Sigmoid colon (tissue), 6 donors: ENCODE measurements at regions not wholly inside any gene's neighbourhood (a gene's known extent, or its start where the extent isn't known, plus 50 kb on each side); places are given as distances from the start of the nearest gene placed in this dataset.

Source experiments
- DNase-seq: peaks from one replicate; pipeline ENCODE4 v3.0.0-alpha.2; 2019
- H3K27ac ChIP-seq, 4 donors: fragments of 200-600 bp; sonication (generic); one replicate each; pipeline ENCODE4 v1.5.1; 2016 to 2019; ENCODE audit warnings: mild to moderate bottlenecking in 1 of 4
- H3K27me3 ChIP-seq, 3 donors: fragments of 200-600 bp; sonication (generic); one replicate each; pipeline ENCODE4 v1.5.1; 2019; ENCODE audit warnings: mild to moderate bottlenecking in 1 of 3
- H3K36me3 ChIP-seq, 4 donors: fragments of 200-600 bp; sonication (generic); one replicate each; pipeline ENCODE4 v1.5.1; 2016 to 2019
- H3K4me1 ChIP-seq, 4 donors: fragments of 200-600 bp; sonication (generic); one replicate each; pipeline ENCODE4 v1.5.1; 2017 to 2019
- H3K4me3 ChIP-seq, 4 donors: fragments of 200-600 bp; sonication (generic); one replicate each; pipeline ENCODE4 v1.5.1; 2017 to 2019; ENCODE audit warnings: mild to moderate bottlenecking in 2 of 4, moderate library complexity in 1 of 4
- H3K9me3 ChIP-seq, 4 donors: fragments of 200-600 bp in 3 of 4; sonication (generic) in 3 of 4; one replicate each; pipeline versions ENCODE4 v1.5.1 to v1.6.1; 2013 to 2019
- EP300 ChIP-seq, 4 donors: sonication (generic); formaldehyde crosslinking; IDR thresholded peaks; one replicate each; pipeline ENCODE4 v1.6.1; 2017; ENCODE audit warnings: antibody characterized with exemption in 4 of 4
- POLR2A ChIP-seq, 2 donors: fragments of 450-650 bp; IDR thresholded peaks; one replicate each; pipeline ENCODE4 v1.6.1; 2016; ENCODE audit warnings: antibody characterized with exemption in 2 of 2, mild to moderate bottlenecking in 2 of 2, moderate library complexity in 2 of 2
- POLR2AphosphoS5 ChIP-seq, 4 donors: sonication (generic); formaldehyde crosslinking; IDR thresholded peaks; one replicate each; pipeline ENCODE4 v1.6.1; 2017; ENCODE audit warnings: antibody characterized with exemption in 4 of 4
- WGBS, 2 donors: extraction: QIAGEN DNeasy Blood & Tissue Kit; methylation state at CpG; one replicate each; pipeline ENCODE4 v1.1.7; 2013; 5-methylcytosine and 5-hydroxymethylcytosine counted together
- intact Hi-C: fragments of 100-400 bp; cut with DNase I; formaldehyde crosslinking; loops from one replicate; pipeline ENCODE4 v1.15.1; 2023
- TF ChIP-seq, protein P1 (sequence below), 4 experiments: fragments of 450-650 bp in 3 of 4; fragments of 200-600 bp in 1 of 4; IDR thresholded peaks; one replicate each; pipeline ENCODE4 v1.5.1; 2016 to 2019; ENCODE audit warnings: antibody characterized with exemption in 4 of 4, mild to moderate bottlenecking in 3 of 4, moderate library complexity in 2 of 4
- donor health status: healthy with polysubstance abuse.
- donor health status: healthy.

DNA sequence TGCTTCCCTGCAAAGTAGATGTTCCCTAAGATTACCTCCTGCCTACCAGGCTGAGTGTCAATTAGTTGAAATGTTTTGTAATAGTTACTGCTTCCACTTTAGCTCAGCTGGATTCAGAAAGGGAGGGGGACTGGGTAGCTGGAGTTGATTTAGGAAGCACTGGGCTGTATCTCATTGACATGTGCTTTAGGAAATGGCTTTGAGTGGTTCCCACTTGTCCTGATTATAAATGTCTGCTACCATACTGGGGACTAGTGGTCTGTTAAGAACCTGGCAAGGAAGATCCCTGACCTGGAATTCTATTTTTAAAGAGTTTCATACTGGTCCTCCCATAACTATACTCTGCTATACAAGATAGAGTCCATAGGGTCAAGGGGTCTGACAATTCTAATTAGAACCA lies 363.9 kb upstream of the PPP1R2C start:
- intact Hi-C loops: no loop called here
- Histone ChIP-seq H3K4me1 (no peaks in the 10 kb centered on the region), H3K27me3 (no peaks in the 10 kb centered on the region), H3K9me3 (no peaks in the 10 kb centered on the region), H3K4me3 (no peak overlapping the region), H3K36me3 (no peaks in the 10 kb centered on the region), H3K27ac (no peak overlapping the region)
- DNase-seq: no peak
- no peak for TF ChIP-seq POLR2AphosphoS5 (IDR thresholded peaks at IDR 0.05)
- TF ChIP-seq, protein P1, sequence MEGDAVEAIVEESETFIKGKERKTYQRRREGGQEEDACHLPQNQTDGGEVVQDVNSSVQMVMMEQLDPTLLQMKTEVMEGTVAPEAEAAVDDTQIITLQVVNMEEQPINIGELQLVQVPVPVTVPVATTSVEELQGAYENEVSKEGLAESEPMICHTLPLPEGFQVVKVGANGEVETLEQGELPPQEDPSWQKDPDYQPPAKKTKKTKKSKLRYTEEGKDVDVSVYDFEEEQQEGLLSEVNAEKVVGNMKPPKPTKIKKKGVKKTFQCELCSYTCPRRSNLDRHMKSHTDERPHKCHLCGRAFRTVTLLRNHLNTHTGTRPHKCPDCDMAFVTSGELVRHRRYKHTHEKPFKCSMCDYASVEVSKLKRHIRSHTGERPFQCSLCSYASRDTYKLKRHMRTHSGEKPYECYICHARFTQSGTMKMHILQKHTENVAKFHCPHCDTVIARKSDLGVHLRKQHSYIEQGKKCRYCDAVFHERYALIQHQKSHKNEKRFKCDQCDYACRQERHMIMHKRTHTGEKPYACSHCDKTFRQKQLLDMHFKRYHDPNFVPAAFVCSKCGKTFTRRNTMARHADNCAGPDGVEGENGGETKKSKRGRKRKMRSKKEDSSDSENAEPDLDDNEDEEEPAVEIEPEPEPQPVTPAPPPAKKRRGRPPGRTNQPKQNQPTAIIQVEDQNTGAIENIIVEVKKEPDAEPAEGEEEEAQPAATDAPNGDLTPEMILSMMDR (IDR thresholded peaks at IDR 0.05): no peak
- no peak for TF ChIP-seq POLR2A (IDR thresholded peaks at IDR 0.05)
- TF ChIP-seq EP300 (IDR thresholded peaks at IDR 0.05): no peak

DNA sequence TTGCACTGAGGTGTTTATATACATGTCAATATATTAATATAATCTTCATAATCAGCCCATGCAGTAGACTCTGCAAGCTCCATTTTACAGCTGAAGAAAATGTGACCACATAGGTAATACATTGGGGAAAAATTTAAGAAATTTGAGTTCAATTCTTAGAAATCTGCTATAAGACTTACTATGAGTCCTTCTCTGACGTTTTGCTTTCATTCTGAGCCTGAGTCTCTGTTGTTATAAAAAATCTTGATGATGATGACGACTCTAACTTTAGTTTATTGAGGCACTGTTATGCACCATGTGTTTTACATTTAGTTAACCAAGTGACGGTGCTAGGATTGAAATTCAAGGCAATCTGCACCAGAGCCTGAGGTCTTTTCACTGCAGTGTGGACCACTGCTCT lies 370.3 kb upstream of the PPP1R2C start:
- Histone ChIP-seq H3K9me3 (no peaks in the 10 kb centered on the region), H3K4me3 (no peak overlapping the region), H3K4me1 (no peaks in the 10 kb centered on the region), H3K36me3 (no peaks in the 10 kb centered on the region), H3K27me3 (no peaks in the 10 kb centered on the region), H3K27ac (no peak overlapping the region)
- intact Hi-C loops: no loop called here
- WGBS, 2 donors: 88 to 93% methylated on average over 3 of the region's 3 CpGs
- TF ChIP-seq, protein P1 (IDR thresholded peaks at IDR 0.05): no peak
- TF ChIP-seq POLR2A (IDR thresholded peaks at IDR 0.05): no peak
- TF ChIP-seq POLR2AphosphoS5 (IDR thresholded peaks at IDR 0.05): no peak
- TF ChIP-seq EP300 (IDR thresholded peaks at IDR 0.05): no peak
- DNase-seq: no peak

DNA sequence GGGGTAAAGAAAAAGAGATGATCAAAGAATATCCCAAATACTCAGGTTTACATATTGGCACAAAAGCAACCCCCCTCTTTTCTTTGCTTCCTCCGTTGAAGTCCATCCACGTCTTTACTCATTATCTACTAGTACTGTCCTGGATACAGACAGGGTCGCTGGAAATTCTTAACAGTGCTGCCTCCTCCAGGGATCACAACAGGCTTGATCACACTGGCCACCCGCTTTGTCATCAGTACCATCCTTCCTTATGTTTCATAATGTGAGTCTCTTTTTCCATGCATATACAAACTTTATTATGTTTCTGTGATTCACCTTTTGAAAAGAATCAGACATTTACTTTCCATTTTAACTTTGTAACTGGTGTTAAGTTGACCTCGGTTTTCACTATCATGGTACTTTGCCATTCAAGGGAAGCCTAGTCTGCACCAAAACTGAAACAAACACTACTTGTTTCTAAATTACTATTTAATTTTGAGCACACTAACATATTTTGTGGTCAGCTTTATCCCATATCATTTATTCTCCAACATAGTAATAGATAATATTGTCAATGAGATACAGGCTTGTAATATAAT lies 387.5 kb upstream of the PPP1R2C start:
- Histone ChIP-seq H3K9me3 (no peaks in the 10 kb centered on the region), H3K4me3 (no peak overlapping the region), H3K27me3 (no peaks in the 10 kb centered on the region), H3K4me1 (no peaks in the 10 kb centered on the region), H3K27ac (no peak overlapping the region), H3K36me3 (no peaks in the 10 kb centered on the region)
- TF ChIP-seq POLR2AphosphoS5 (IDR thresholded peaks at IDR 0.05) (no peak), POLR2A (IDR thresholded peaks at IDR 0.05) (no peak), EP300 (IDR thresholded peaks at IDR 0.05) (no peak)
- no peak for DNase-seq
- intact Hi-C loops: no loop called here
- 89 to 92% methylated on average over 5 of the region's 5 CpGs for WGBS, 2 donors

DNA sequence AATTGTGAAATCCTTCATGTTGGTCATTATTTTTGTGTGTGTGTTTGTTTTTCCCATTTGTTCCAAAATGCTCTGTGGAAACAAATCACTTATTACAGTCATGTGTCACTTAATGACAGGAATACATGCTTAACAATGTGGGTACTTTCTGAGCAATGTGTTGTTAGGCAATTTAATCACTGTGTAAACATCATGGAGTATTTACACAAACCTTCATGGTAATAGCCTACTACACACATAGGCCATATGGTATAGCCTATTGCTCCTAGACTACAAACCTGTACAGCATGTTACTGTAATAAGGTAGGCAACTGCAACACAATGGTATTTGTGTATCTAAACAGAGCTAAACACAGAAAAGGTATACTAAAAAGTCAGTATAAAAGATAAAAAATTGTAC lies 388.9 kb upstream of the PPP1R2C start:
- H3K9me3 ChIP-seq: no peaks in the 10 kb centered on the region
- intact Hi-C loops: no loop called here
- H3K27ac ChIP-seq: no peak overlapping the region
- no peak for DNase-seq
- TF ChIP-seq, protein P1 (IDR thresholded peaks at IDR 0.05): no peak
- no peak for TF ChIP-seq EP300 (IDR thresholded peaks at IDR 0.05)
- TF ChIP-seq POLR2AphosphoS5 (IDR thresholded peaks at IDR 0.05): no peak
- TF ChIP-seq POLR2A (IDR thresholded peaks at IDR 0.05): no peak
- H3K4me3 ChIP-seq: no peak overlapping the region
- no peaks in the 10 kb centered on the region for H3K4me1 ChIP-seq
- H3K36me3 ChIP-seq: no peaks in the 10 kb centered on the region
- no peaks in the 10 kb centered on the region for H3K27me3 ChIP-seq

DNA sequence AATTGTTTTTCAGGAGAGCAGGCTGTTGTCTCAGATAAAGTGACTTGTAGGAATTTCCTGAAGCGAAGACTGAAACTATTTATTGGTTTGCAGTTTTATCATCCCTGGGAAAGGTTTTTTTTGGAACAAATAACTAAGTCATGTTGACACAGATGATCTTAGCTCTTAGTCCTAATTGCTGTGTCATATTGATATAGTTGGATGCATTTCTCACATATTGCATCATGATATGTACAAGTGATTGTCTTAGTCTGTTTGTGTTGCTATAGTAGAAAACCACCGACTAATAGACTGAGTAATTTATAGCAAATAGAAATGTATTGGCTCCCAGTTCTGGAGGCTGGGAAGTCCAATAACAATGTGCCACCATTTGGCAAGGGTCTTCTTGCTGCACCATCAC lies 397.5 kb upstream of the PPP1R2C start:
- 83 to 87% methylated on average over 2 of the region's 2 CpGs for WGBS, 2 donors
- no peaks in the 10 kb centered on the region for H3K36me3 ChIP-seq
- intact Hi-C loops: no loop called here
- no peak for DNase-seq
- H3K4me3 ChIP-seq: no peak overlapping the region
- H3K9me3 ChIP-seq: no peaks in the 10 kb centered on the region
- no peak overlapping the region for H3K27ac ChIP-seq
- TF ChIP-seq POLR2A (IDR thresholded peaks at IDR 0.05): no peak
- TF ChIP-seq POLR2AphosphoS5 (IDR thresholded peaks at IDR 0.05): no peak
- TF ChIP-seq, protein P1 (IDR thresholded peaks at IDR 0.05): no peak
- TF ChIP-seq EP300 (IDR thresholded peaks at IDR 0.05): no peak
- H3K27me3 ChIP-seq: no peaks in the 10 kb centered on the region
- H3K4me1 ChIP-seq: no peaks in the 10 kb centered on the region
